ENCODE measurements at regions not wholly inside any gene's neighbourhood (a gene's known extent, or its start where the extent isn't known, plus 50 kb on each side); places are given as distances from the start of the nearest gene placed in this dataset.

- POLR2A ChIA-PET, result interaction anchor here (0.6 kb wide), 1 partner anchor 1774 kb away, joined by 3 read pairs; no protein-coding TSS in a partner anchor
- H3K9me3 ChIP-seq (ENCODE audit: low read length), result no peaks in the 10 kb centered on the region
- no peaks in the 10 kb centered on the region for H4K20me1 ChIP-seq (ENCODE audit: insufficient read depth, low read length)
- no TSS peak for BruUV-seq (replicated peaks)
- no peak for DNase-seq (ENCODE audit: low spot score)
- no peak overlapping the region for H3K4me2 ChIP-seq (ENCODE audit: low read length)
- H3K36me3 ChIP-seq (ENCODE audit: insufficient read depth, low read length), result no peaks in the 10 kb centered on the region
- no peaks in the 10 kb centered on the region for H3K4me1 ChIP-seq (ENCODE audit: insufficient read depth, low read length, poor library complexity, severe bottlenecking)
- TF ChIP-seq CTCF (conservative IDR thresholded peaks at IDR 0.05; ENCODE audit: low read length) (no peak), EZH2phosphoT487 (IDR thresholded peaks at IDR 0.05; ENCODE audit: borderline replicate concordance, low read depth, low read length) (no peak)
- H3K4me3 ChIP-seq (ENCODE audit: low read depth, low read length, poor library complexity, severe bottlenecking), result no peak overlapping the region
- no peaks in the 10 kb centered on the region for H3K9me2 ChIP-seq (ENCODE audit: insufficient read depth, low read length)
- CTCF ChIA-PET (ENCODE audit: unreplicated experiment), result no interaction called here
- no peak overlapping the region for H3K27ac ChIP-seq (ENCODE audit: low read depth, low read length, poor library complexity, severe bottlenecking)
- H3K79me2 ChIP-seq (ENCODE audit: insufficient read depth, low read depth, low read length), result no peaks in the 10 kb centered on the region
- H2AFZ ChIP-seq (ENCODE audit: low read length), result no peak overlapping the region
- intact Hi-C loops (cut with micrococcal nuclease; ENCODE audit: unreplicated experiment), result no loop called here
These were observed 107.5 kb downstream of the ODF2L start for GRCh38 chr1:86288586-86289147.

- no peak overlapping the region for H3K27ac ChIP-seq (ENCODE audit: low read depth, low read length, poor library complexity, severe bottlenecking)
- ChIA-PET CTCF (ENCODE audit: unreplicated experiment) (no interaction called here), POLR2A (interaction anchor here (0.5 kb wide), 1 partner anchor 139 kb away, joined by 3 read pairs; no protein-coding TSS in a partner anchor)
- no peaks in the 10 kb centered on the region for H3K9me3 ChIP-seq (ENCODE audit: low read length)
- H3K4me2 ChIP-seq (ENCODE audit: low read length), result no peak overlapping the region
- H3K9me2 ChIP-seq (ENCODE audit: insufficient read depth, low read length), result no peaks in the 10 kb centered on the region
- no peak overlapping the region for H3K4me3 ChIP-seq (ENCODE audit: low read depth, low read length, poor library complexity, severe bottlenecking)
- DNase-seq (ENCODE audit: low spot score), result no peak
- H3K36me3 ChIP-seq (ENCODE audit: insufficient read depth, low read length), result no peaks in the 10 kb centered on the region
- intact Hi-C loops (cut with micrococcal nuclease; ENCODE audit: unreplicated experiment), result no loop called here
- BruUV-seq (replicated peaks), result no TSS peak
- no peaks in the 10 kb centered on the region for H4K20me1 ChIP-seq (ENCODE audit: insufficient read depth, low read length)
- no peaks in the 10 kb centered on the region for H3K4me1 ChIP-seq (ENCODE audit: insufficient read depth, low read length, poor library complexity, severe bottlenecking)
- TF ChIP-seq EZH2phosphoT487 (IDR thresholded peaks at IDR 0.05; ENCODE audit: borderline replicate concordance, low read depth, low read length) (no peak), CTCF (conservative IDR thresholded peaks at IDR 0.05; ENCODE audit: low read length) (no peak)
- no peaks in the 10 kb centered on the region for H3K79me2 ChIP-seq (ENCODE audit: insufficient read depth, low read depth, low read length)
- no peak overlapping the region for H2AFZ ChIP-seq (ENCODE audit: low read length)
These were observed 110.3 kb downstream of the ODF2L start for GRCh38 chr1:86285796-86286195.

GRCh38 chr1:86282611-86283010 is 113.5 kb downstream of the ODF2L start:
- Histone ChIP-seq H3K4me1 (ENCODE audit: insufficient read depth, low read length, poor library complexity, severe bottlenecking) (no peaks in the 10 kb centered on the region), H3K79me2 (ENCODE audit: insufficient read depth, low read depth, low read length) (no peaks in the 10 kb centered on the region), H3K4me2 (ENCODE audit: low read length) (no peak overlapping the region), H4K20me1 (ENCODE audit: insufficient read depth, low read length) (no peaks in the 10 kb centered on the region), H3K9me2 (ENCODE audit: insufficient read depth, low read length) (no peaks in the 10 kb centered on the region), H2AFZ (ENCODE audit: low read length) (no peak overlapping the region), H3K36me3 (ENCODE audit: insufficient read depth, low read length) (no peaks in the 10 kb centered on the region), H3K27ac (ENCODE audit: low read depth, low read length, poor library complexity, severe bottlenecking) (no peak overlapping the region), H3K4me3 (ENCODE audit: low read depth, low read length, poor library complexity, severe bottlenecking) (no peak overlapping the region), H3K9me3 (ENCODE audit: low read length) (no peaks in the 10 kb centered on the region)
- no TSS peak for BruUV-seq (replicated peaks)
- POLR2A ChIA-PET, result interaction anchor here (0.7 to 1.3 kb wide), 2 partner anchors 11 to 18 kb away, joined by 3 read pairs; no protein-coding TSS in a partner anchor
- no peak for DNase-seq (ENCODE audit: low spot score)
- CTCF ChIA-PET (ENCODE audit: unreplicated experiment), result no interaction called here
- intact Hi-C loops (cut with micrococcal nuclease; ENCODE audit: unreplicated experiment), result no loop called here
- no peak for TF ChIP-seq EZH2phosphoT487 (IDR thresholded peaks at IDR 0.05; ENCODE audit: borderline replicate concordance, low read depth, low read length)
- TF ChIP-seq CTCF (conservative IDR thresholded peaks at IDR 0.05; ENCODE audit: low read length), result no peak

Measured in OCI-LY7 (cell line).